ENCODE measurements at regions not wholly inside any gene's neighbourhood (a gene's known extent, or its start where the extent isn't known, plus 50 kb on each side); places are given as distances from the start of the nearest gene placed in this dataset.

DNA sequence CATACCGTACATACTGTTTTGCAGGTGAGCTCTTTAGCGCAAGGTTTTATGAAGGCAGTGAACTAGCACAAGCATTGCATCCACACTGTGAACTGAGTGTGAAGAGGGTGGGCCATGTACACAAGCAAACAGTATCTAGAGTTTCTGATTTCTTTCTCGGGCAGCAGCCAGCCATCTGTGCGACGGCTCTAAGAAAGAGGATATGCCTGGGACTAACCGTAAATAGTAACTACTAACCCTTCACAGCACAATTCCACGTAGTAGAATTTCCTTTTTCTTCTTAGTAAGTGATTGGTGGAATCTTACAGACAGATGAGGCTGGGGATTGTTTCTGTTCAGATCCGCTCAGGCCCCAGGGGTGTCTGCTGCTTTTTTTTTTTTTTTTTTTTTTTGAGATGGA lies 89.0 kb downstream of the DRD1 start:
- no peak for TF ChIP-seq POLR2A (IDR thresholded peaks at IDR 0.05)
- TF ChIP-seq, protein P1, sequence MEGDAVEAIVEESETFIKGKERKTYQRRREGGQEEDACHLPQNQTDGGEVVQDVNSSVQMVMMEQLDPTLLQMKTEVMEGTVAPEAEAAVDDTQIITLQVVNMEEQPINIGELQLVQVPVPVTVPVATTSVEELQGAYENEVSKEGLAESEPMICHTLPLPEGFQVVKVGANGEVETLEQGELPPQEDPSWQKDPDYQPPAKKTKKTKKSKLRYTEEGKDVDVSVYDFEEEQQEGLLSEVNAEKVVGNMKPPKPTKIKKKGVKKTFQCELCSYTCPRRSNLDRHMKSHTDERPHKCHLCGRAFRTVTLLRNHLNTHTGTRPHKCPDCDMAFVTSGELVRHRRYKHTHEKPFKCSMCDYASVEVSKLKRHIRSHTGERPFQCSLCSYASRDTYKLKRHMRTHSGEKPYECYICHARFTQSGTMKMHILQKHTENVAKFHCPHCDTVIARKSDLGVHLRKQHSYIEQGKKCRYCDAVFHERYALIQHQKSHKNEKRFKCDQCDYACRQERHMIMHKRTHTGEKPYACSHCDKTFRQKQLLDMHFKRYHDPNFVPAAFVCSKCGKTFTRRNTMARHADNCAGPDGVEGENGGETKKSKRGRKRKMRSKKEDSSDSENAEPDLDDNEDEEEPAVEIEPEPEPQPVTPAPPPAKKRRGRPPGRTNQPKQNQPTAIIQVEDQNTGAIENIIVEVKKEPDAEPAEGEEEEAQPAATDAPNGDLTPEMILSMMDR (IDR thresholded peaks at IDR 0.05), result no peak
